SK-N-SH treated with all-trans-retinoic acid at 6 μM for 48 hours (cell line): ENCODE measurements at regions not wholly inside any gene's neighbourhood (a gene's known extent, or its start where the extent isn't known, plus 50 kb on each side); places are given as distances from the start of the nearest gene placed in this dataset.

Experiments used
- ARNTL ChIP-seq: fragments of 450-650 bp; formaldehyde crosslinking; IDR thresholded peaks from 2 replicates; pipeline ENCODE4 v1.5.0; 2020; ENCODE audit warnings: low read depth, mild to moderate bottlenecking, moderate library complexity, borderline replicate concordance
- GLIS3 ChIP-seq: fragments of 250-450 bp; sonication (Bioruptor Pico); IDR thresholded peaks from 2 replicates; pipeline ENCODE4 v1.5.0; 2020; ENCODE audit warnings: mild to moderate bottlenecking, moderate library complexity
- POU6F1 ChIP-seq: fragments of 250-450 bp; sonication (Bioruptor Pico); IDR thresholded peaks from 2 replicates; pipeline ENCODE4 v1.8.0; 2021; ENCODE audit warnings: low read depth, mild to moderate bottlenecking, moderate library complexity, borderline replicate concordance
- RARB ChIP-seq: fragments of 250-450 bp; sonication (Bioruptor Pico); IDR thresholded peaks from 2 replicates; pipeline ENCODE4 v1.8.0; 2021; ENCODE audit warnings: mild to moderate bottlenecking, moderate library complexity
- ZFP3 ChIP-seq: fragments of 250-450 bp; sonication (Bioruptor Pico); IDR thresholded peaks from 2 replicates; pipeline ENCODE4 v1.5.0; 2020; ENCODE audit warnings: mild to moderate bottlenecking, moderate library complexity
- TF ChIP-seq, protein P1 (sequence below): fragments of 250-450 bp; sonication (Bioruptor Pico); IDR thresholded peaks from 2 replicates; pipeline ENCODE4 v1.5.1; 2021; ENCODE audit warnings: mild to moderate bottlenecking, moderate library complexity
- TF ChIP-seq, protein P2 (sequence below): fragments of 250-450 bp; sonication (Bioruptor Pico); IDR thresholded peaks from 2 replicates; pipeline ENCODE4 v1.8.0; 2020; ENCODE audit warnings: mild to moderate bottlenecking, moderate library complexity, borderline replicate concordance

- TF ChIP-seq, protein P1, sequence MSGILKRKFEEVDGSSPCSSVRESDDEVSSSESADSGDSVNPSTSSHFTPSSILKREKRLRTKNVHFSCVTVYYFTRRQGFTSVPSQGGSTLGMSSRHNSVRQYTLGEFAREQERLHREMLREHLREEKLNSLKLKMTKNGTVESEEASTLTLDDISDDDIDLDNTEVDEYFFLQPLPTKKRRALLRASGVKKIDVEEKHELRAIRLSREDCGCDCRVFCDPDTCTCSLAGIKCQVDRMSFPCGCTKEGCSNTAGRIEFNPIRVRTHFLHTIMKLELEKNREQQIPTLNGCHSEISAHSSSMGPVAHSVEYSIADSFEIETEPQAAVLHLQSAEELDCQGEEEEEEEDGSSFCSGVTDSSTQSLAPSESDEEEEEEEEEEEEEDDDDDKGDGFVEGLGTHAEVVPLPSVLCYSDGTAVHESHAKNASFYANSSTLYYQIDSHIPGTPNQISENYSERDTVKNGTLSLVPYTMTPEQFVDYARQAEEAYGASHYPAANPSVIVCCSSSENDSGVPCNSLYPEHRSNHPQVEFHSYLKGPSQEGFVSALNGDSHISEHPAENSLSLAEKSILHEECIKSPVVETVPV (CRISPR knock-in tag), result no peak
- TF ChIP-seq ARNTL (CRISPR knock-in tag) (no peak), GLIS3 (CRISPR knock-in tag) (no peak), RARB (CRISPR knock-in tag) (no peak), ZFP3 (CRISPR knock-in tag) (no peak), POU6F1 (CRISPR knock-in tag) (no peak)
- TF ChIP-seq, protein P2, sequence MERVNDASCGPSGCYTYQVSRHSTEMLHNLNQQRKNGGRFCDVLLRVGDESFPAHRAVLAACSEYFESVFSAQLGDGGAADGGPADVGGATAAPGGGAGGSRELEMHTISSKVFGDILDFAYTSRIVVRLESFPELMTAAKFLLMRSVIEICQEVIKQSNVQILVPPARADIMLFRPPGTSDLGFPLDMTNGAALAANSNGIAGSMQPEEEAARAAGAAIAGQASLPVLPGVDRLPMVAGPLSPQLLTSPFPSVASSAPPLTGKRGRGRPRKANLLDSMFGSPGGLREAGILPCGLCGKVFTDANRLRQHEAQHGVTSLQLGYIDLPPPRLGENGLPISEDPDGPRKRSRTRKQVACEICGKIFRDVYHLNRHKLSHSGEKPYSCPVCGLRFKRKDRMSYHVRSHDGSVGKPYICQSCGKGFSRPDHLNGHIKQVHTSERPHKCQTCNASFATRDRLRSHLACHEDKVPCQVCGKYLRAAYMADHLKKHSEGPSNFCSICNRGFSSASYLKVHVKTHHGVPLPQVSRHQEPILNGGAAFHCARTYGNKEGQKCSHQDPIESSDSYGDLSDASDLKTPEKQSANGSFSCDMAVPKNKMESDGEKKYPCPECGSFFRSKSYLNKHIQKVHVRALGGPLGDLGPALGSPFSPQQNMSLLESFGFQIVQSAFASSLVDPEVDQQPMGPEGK (CRISPR knock-in tag), result no peak
Measured at GRCh38 chr20:5482791-5483190, 128.0 kb downstream of the GPCPD1 start.
